ENCODE measurements at regions not wholly inside any gene's neighbourhood (a gene's known extent, or its start where the extent isn't known, plus 50 kb on each side); places are given as distances from the start of the nearest gene placed in this dataset.

DNA sequence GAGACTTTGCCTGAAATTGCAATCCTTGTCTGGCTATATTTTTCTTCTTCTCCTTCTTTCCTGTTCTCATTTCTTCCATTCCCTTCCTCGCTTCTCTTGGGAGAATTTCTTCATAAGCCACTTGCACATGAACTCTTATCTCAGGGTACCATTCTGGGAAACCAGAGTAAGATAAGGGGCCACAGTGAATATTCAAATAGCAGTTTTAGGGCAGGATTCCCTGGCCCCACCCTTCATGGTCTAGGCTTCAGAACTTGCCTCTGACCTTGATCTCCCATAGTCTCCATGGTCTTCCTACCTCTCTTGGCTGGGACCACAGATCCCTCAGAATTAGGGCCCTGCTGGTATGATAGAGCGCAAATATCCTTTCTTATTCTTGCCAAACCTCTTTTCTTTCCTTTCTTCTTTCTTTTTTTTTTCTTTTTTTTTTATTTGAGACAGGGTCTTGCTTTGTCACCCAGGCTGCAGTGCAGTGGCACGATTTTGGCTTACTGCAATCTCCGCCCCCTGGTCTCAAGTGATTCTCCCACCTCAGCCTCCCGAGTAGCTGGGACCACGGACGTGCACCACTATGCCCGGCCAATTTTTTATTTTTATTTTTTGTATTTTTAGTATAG, 123.0 kb upstream of the CITED2 start:
- DNase-seq (ENCODE audit: low read depth), result no peak
- no peak overlapping the region for H3K4me3 ChIP-seq (ENCODE audit: low read depth, low read length)
- TF ChIP-seq, protein P1, sequence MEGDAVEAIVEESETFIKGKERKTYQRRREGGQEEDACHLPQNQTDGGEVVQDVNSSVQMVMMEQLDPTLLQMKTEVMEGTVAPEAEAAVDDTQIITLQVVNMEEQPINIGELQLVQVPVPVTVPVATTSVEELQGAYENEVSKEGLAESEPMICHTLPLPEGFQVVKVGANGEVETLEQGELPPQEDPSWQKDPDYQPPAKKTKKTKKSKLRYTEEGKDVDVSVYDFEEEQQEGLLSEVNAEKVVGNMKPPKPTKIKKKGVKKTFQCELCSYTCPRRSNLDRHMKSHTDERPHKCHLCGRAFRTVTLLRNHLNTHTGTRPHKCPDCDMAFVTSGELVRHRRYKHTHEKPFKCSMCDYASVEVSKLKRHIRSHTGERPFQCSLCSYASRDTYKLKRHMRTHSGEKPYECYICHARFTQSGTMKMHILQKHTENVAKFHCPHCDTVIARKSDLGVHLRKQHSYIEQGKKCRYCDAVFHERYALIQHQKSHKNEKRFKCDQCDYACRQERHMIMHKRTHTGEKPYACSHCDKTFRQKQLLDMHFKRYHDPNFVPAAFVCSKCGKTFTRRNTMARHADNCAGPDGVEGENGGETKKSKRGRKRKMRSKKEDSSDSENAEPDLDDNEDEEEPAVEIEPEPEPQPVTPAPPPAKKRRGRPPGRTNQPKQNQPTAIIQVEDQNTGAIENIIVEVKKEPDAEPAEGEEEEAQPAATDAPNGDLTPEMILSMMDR (IDR thresholded peaks at IDR 0.05; ENCODE audit: insufficient read depth, low read length), result no peak

DNA sequence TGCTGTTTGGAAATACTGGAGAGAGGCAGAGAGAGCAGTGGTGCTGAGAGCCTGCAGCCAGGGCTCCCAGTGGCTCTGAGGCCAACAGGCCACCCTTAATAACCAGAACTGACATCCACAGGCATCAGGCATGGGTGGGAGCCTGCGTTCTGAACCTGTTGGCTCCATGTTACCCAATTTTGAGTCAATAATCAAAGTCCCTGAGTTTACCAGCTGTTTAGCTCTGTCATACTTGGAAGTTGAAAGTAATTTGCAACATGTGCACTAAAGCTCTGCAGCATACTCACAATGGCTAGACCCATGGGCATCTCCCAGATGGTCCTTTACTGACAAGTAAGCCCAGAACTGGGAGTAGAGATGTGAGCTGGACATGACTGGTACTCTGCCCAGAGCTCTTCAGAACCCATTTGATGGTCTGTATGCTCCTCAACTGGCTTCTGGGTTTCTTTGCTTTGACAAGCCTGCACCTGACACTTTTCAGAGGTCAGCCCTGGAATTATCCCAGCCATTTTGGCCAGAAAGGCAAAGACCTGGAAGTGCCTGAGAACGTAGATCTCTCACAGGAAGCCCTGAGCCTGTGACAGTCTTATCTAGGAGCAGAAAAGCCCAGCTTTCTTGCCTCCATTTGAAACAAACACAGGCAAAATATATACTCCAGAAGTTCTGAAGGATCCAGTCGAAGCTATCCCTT, 122.4 kb upstream of the CITED2 start:
- no peak overlapping the region for H3K4me3 ChIP-seq (ENCODE audit: low read depth, low read length)
- TF ChIP-seq, protein P1 (IDR thresholded peaks at IDR 0.05; ENCODE audit: insufficient read depth, low read length), result no peak
- no peak for DNase-seq (ENCODE audit: low read depth)

DNA sequence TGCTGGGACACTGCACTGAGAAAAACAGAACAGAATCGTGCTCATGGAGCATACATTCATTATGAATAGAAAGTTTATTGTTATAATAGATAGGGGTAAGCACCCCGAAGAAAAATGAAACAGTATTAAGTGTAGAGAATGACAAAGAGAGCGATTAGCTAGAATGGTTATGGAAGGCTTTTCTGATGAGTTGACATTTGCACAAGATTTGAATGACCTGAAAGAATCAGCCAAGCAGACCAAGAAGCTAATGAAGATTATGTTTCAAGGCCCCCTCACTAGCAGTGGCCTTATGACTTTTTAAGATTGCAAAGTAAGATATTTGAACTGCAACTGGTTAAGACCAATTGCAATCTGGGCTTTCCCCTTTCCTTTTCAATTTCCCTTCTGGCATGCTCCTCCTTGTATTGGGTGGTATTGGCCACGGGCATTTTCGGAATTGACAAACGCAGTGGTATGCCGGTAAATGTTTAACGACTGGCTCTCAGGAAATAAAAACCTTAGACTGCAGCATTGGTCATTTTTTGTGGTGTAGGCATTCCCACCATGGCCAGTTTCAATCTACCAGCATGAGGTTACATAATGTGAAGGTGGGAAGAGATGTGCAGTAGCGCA, 120.0 kb upstream of the CITED2 start:
- no peak overlapping the region for H3K4me3 ChIP-seq (ENCODE audit: low read depth, low read length)
- TF ChIP-seq, protein P1 (IDR thresholded peaks at IDR 0.05; ENCODE audit: insufficient read depth, low read length), result no peak
- no peak for DNase-seq (ENCODE audit: low read depth)

DNA sequence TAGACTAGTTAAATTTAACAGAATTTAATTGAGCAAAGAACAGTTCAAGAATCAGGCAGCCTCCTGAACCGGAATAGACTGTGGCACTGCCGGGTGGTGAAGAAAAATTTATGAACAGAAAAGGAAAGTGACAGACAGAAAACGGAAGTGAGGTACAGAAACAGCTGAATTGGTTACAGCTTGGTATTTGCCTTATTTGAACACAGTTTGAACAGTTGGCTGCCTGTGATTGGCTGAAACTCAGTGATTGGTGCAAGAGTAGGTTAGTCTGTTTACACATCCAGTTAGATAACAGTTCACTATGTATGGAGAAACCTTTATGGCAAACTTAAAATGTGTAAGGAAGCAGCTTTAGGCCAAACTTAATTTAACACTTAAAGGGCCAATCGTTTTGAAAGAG, 116.0 kb upstream of the CITED2 start:
- no peak overlapping the region for H3K4me3 ChIP-seq (ENCODE audit: low read depth, low read length)
- TF ChIP-seq, protein P1 (IDR thresholded peaks at IDR 0.05; ENCODE audit: insufficient read depth, low read length), result no peak
- peak; percentile 22 for DNase-seq (ENCODE audit: low read depth)

DNA sequence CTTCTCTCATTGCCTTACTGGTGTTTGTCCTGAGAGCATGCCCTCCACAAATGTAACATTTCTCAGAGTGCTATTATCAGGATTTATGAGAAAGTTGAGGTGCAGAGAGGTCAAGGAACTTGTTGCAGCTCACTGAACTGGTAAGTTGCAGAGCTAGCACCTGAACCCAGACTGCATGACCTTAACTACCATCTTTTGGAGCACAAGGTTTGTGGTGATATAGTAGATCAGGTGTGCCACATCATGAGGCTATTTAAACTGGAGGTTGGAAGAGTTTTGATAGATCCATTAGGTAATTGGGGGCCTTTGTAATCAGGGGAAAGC, 112.0 kb upstream of the CITED2 start:
- no peak overlapping the region for H3K4me3 ChIP-seq (ENCODE audit: low read depth, low read length)
- TF ChIP-seq, protein P1 (IDR thresholded peaks at IDR 0.05; ENCODE audit: insufficient read depth, low read length), result no peak
- DNase-seq (ENCODE audit: low read depth), result no peak

DNA sequence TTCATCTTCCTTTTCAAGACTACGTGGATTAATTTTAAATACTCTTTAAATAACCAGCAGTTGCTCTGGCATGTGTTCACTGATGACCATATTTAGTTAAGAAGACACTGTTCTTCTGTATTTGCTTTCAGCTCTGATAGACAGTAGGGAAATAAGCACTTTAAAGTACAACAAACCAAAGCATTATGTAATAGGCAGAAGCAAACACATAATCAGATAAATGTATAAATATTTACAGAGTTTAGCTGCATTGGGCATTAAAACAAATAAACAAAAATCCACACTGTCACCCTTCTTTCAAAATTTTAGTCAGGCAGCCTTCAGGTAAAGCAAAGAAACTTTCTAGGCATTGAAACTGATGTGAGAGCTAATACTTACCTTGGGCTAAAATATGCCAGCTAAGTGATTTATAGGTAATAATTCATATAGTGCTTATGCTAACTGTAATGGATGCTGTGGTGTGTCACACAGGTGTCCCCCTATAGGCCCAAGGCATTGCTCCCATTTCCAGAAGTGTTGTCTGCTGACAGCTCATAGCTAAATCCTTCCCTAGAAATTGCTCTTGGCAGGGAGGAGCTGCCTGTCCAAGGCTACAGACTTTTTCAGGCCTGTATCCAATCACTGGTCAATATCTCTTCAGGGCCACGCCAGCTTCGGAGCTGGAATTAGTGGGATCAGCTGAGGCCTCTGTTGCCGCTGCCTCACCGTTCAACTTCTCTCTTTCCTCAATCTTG, 111.5 kb upstream of the CITED2 start:
- no peak overlapping the region for H3K4me3 ChIP-seq (ENCODE audit: low read depth, low read length)
- TF ChIP-seq, protein P1 (IDR thresholded peaks at IDR 0.05; ENCODE audit: insufficient read depth, low read length), result no peak
- no peak for DNase-seq (ENCODE audit: low read depth)
